SH-SY5Y (cell line): ENCODE measurements at regions not wholly inside any gene's neighbourhood (a gene's known extent, or its start where the extent isn't known, plus 50 kb on each side); places are given as distances from the start of the nearest gene placed in this dataset.

ENCODE experiments used
- GATA2 ChIP-seq: IDR thresholded peaks from 2 replicates; pipeline ENCODE4 v1.6.1; 2011; ENCODE audit warnings: mild to moderate bottlenecking, low read depth, low read length
- GATA3 ChIP-seq: IDR thresholded peaks from 2 replicates; pipeline ENCODE4 v1.6.1; 2011; ENCODE audit warnings: low read depth, mild to moderate bottlenecking, low read length, moderate library complexity

- TF ChIP-seq GATA3: no peak
- TF ChIP-seq GATA2: no peak
Measured at GRCh38 chr21:22062472-22063139, 1064.4 kb downstream of the NCAM2 start.
